ENCODE measurements at regions not wholly inside any gene's neighbourhood (a gene's known extent, or its start where the extent isn't known, plus 50 kb on each side); places are given as distances from the start of the nearest gene placed in this dataset.

DNA sequence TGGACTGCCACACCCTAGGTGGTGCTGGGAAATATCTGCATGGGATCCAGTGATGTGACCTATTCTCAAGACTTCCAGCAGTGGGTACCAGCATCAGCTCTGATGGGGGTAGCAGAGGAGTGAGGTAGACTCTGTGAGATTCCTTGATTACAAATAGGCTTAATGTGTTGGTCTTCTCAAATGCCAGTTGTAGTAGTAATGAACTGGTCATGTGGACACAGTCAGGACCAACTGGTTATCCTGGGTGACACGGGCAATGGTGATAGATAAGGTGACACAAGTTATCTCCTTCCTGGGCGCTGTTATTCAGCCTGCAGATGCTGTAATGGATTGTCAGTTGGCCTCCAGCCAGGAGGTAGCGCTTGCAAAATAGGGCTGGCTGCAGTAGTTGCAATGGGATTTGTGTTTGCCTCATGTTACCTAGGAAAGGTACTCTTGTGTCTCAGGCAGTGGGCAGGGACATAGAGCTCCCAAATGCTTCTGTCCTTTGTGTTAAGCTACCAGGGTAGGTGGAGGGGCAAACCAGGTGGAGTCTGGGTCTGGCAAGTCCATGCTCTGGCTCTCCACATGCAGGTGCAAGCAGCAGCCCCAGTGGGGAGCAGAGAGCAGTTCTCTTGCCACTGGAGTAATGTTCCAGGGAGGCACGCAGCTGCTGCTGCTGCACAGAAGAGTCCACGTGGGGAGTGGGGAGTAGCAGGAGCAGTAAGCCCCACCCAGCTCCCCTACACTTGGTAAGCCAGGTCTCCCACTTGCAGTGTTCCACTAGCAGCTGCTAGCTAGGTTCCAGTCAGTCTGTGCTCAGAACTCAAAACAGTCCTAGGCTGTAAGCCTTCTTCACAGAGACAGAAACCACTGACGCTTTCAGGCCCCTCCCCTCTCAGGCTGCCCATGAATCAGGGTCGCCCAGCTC lies 505.4 kb upstream of the DDX18 start:
- Histone ChIP-seq H3K4me1 (no peaks in the 10 kb centered on the region), H3K27ac (replicated peaks) (no peak overlapping the region), H3K36me3 (no peaks in the 10 kb centered on the region), H3K4me3 (no peak overlapping the region), H3K27me3 (ENCODE audit: low read depth) (no peaks in the 10 kb centered on the region), H3K9me3 (replicated peaks) (peaks cover 20% of the 10 kb centered on the region)
- no peak for TF ChIP-seq CTCF (IDR thresholded peaks at IDR 0.05; ENCODE audit: borderline replicate concordance)
- no peak for DNase-seq
- intact Hi-C loops (cut with micrococcal nuclease), result no loop called here

- H3K4me1 ChIP-seq, result no peaks in the 10 kb centered on the region
- intact Hi-C loops (cut with micrococcal nuclease), result no loop called here
- H3K27ac ChIP-seq (replicated peaks), result no peak overlapping the region
- no peaks in the 10 kb centered on the region for H3K27me3 ChIP-seq (ENCODE audit: low read depth)
- DNase-seq, result no peak
- H3K9me3 ChIP-seq (replicated peaks), result no peaks in the 10 kb centered on the region
- no peak for TF ChIP-seq CTCF (IDR thresholded peaks at IDR 0.05; ENCODE audit: borderline replicate concordance)
- no peaks in the 10 kb centered on the region for H3K36me3 ChIP-seq
- no peak overlapping the region for H3K4me3 ChIP-seq
These were observed 492.7 kb upstream of the DDX18 start for GRCh38 chr2:117321816-117322215.

GRCh38 chr2:117323331-117323730 lies 491.2 kb upstream of the DDX18 start:
- Histone ChIP-seq H3K27me3 (ENCODE audit: low read depth) (no peaks in the 10 kb centered on the region), H3K4me3 (no peak overlapping the region), H3K9me3 (replicated peaks) (no peaks in the 10 kb centered on the region), H3K36me3 (no peaks in the 10 kb centered on the region), H3K27ac (replicated peaks) (no peak overlapping the region), H3K4me1 (no peaks in the 10 kb centered on the region)
- DNase-seq, result no peak
- intact Hi-C loops (cut with micrococcal nuclease), result no loop called here
- no peak for TF ChIP-seq CTCF (IDR thresholded peaks at IDR 0.05; ENCODE audit: borderline replicate concordance)

DNA sequence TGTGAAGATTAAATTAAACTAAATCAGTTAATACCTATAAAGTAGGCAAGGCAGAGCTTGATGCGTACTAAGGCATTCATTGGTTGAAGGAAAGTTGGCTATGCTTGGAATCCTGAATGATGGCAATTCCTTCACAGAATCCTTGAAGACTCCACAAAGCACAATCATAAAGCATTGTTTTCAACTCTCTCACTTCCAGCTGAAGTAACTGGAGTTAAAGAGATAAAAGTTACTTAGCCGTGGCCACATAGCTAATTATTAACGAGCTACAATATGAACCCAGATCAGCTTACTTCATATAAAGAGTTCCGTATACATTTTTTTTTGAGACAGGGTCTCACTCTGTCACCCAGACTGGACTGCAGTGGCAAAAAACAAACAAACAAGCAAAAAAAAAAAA lies 483.9 kb upstream of the DDX18 start:
- Histone ChIP-seq H3K27me3 (ENCODE audit: low read depth) (no peaks in the 10 kb centered on the region), H3K4me1 (no peaks in the 10 kb centered on the region), H3K27ac (replicated peaks) (no peak overlapping the region), H3K4me3 (no peak overlapping the region), H3K9me3 (replicated peaks) (no peaks in the 10 kb centered on the region), H3K36me3 (no peaks in the 10 kb centered on the region)
- intact Hi-C loops (cut with micrococcal nuclease), result no loop called here
- no peak for TF ChIP-seq CTCF (IDR thresholded peaks at IDR 0.05; ENCODE audit: borderline replicate concordance)
- DNase-seq, result no peak

DNA sequence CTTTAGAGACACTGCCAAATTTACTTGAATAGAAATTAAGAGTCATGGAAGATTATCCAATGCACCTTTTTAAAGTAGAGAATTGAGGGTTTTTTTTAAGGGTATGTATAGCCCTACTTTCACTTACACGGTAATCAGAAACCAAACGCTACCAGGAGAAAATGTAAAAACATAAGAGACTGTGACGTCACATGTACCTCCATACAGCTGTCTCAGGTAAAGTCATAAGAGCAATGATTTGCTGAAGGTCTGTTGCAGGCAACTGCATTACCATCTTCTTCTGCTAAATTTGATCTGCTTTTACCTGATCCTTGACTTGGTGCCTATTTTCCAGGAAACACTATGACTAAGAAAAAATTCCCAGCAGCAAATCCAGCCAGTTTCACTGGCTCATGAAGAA lies 478.5 kb upstream of the DDX18 start:
- H3K36me3 ChIP-seq, result no peaks in the 10 kb centered on the region
- H3K4me1 ChIP-seq, result no peaks in the 10 kb centered on the region
- H3K9me3 ChIP-seq (replicated peaks), result no peaks in the 10 kb centered on the region
- no peaks in the 10 kb centered on the region for H3K27me3 ChIP-seq (ENCODE audit: low read depth)
- H3K4me3 ChIP-seq, result no peak overlapping the region
- H3K27ac ChIP-seq (replicated peaks), result no peak overlapping the region
- no peak for TF ChIP-seq CTCF (IDR thresholded peaks at IDR 0.05; ENCODE audit: borderline replicate concordance)
- intact Hi-C loops (cut with micrococcal nuclease), result no loop called here
- DNase-seq, result no peak

Measured in left ventricle myocardium inferior (tissue), 1 donor.